ENCODE measurements at regions not wholly inside any gene's neighbourhood (a gene's known extent, or its start where the extent isn't known, plus 50 kb on each side); places are given as distances from the start of the nearest gene placed in this dataset.
A peak's percentile ranks its signal among the peaks of the same experiment; 100 is the strongest.

DNA sequence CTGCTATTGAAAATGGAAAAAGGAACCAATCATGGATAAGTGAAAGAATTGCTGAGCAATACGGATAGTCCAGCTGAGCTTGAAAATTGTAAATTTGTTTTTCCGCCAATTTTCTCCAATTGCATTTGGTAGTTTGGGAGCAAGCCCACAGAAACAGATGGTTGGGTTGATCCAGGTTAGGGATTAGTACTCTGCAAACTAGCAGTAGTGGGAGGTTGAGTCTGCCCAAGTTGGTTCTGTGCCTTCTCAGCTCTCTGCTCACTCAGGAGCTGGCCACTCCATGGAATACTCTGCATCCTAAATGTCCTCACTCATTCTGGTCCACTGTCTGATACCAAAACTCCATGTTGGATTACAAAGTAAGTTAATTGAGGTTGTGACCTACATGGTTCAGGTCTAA lies 361.1 kb upstream of the ATP2B1 start:
- peak in 2 of 14 donors; percentile 2 to 91 for DNase-seq

DNA sequence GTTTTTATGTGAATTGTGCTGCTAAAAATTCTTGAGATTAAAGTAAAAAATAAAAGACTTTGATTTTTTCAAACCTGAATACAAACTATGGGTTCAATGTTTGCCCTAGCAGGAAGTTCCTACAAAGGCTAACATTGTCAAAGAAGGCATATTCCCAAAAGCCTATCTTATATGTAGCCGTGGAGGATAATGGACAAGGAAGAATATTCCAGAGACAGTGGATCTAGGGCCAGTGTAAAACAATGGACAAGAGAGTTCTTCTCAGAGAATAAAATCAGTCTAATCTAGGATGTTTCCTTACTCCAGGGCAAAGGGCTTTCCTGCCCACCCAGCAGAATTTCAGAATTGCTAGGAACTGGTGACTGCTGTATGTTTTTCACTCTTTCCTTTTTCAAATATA lies 359.2 kb upstream of the ATP2B1 start:
- DNase-seq = no peak

DNA sequence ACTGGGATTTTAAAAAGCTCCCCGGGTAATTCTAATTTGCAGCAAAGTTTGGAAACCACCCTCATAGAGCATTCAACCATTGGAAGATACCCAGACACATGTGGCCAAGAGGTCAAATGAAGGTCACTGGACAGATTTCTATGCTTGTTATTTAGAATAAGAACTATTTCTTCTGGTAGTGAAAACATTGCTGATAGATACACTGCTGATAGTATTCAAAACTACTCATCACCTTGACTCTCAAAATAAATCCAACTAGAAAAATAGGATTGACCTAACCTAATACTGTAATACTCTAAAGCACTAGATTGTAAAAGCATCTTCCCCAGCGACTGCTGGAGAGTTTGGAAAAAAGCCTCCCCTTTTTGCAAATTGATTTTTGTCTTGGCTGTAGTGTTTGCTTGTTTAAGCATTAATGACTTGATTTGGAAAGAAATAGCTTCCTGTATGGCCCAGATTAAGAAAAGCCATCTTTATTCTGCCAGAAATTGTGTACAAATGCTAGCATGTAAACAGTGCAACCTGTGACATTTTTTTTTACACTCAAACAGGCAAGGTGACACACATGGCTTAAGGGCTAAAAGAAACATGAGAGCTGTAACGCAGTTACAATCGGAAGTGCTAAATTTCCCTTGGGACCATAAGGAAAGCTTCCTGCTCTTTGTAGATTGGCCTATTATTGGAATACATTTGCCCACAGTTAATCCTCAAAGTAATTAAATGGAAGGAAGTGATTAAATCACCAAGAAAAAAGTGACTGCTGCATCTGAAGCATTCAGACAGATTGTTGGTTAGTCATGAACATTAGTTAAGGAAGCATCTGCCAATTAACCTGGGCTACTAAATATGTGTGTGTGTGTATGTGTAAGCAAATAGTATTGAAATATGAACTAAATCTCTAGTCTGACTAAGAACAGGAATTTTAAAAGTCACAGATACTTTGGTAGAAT lies 356.5 kb upstream of the ATP2B1 start:
- peak in 1 of 14 donors; percentile 31 for DNase-seq

DNA sequence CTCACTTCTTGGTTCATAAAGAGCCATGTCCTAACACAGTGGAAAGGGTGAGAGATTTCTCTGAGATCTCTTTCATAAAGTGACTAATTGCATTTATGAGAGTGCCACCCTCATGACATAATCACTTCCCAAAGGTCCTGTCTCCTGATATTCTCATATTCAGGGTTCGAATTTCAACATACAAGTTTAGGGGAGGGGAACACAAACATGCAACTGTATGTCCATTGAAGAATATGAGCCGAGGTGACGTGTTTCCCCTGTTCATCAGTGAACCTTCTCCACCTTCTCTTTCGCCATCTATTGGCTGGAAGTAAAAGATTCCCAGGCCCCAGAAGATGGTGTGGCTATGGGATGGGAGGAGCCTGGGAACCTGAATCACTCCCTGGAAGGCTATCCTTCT lies 354.2 kb upstream of the ATP2B1 start:
- no peak for DNase-seq

DNA sequence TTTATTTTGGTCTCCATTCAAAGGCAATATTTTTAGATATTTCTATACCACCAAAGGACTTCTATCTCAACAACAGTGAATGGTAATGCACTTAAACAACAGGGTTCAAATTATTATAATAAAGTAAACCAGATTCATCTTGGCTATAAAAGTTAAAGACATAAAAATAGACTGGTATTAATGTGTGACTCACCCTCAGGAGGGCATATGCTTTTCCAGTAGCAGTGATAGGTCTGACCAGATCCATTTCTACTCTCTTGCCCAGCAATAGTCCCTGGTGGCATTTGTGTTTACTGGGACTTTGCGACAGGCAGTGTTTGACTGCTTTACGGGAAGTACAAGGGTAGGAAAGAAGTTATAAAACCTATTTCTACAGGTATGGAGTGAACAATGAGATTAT lies 353.2 kb upstream of the ATP2B1 start:
- no peak for DNase-seq

DNA sequence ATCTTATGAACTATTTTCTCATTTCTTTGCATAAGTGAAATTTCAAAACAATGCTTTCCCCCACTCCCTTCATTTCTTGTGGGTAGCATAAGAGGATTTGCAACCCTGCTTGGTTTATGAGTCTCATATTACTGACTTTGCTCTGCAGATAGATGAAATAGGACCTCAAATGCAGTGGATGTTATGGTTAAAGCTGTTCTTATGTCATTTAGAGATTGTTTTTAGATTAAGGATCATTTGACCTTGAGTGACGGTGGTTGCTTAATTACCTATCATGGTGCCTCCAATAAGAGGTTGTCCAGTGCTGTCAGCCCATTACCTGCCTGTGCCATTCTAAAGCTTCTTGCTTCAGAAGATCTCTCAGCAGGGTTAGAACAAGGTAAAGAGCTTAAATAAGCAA lies 351.4 kb upstream of the ATP2B1 start:
- DNase-seq = no peak

DNA sequence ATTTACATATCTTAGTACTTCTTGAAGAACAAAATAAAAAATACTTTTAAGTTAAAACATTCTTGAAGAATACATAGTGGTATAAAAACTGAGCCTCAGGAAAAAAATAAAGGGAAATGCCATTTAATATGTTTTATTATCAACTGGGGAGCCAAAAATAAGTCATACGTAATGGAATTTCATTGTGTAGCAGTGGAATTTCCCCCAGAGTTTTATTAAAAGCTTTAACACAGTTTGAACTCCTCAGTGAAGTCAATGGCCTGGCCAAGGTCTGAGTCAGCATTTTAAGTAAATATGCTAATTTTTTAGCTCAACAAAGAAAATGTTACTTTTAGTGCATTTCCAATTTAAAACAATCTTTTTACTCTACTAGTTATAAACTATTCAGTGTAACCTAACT lies 350.1 kb upstream of the ATP2B1 start:
- no peak for DNase-seq

DNA sequence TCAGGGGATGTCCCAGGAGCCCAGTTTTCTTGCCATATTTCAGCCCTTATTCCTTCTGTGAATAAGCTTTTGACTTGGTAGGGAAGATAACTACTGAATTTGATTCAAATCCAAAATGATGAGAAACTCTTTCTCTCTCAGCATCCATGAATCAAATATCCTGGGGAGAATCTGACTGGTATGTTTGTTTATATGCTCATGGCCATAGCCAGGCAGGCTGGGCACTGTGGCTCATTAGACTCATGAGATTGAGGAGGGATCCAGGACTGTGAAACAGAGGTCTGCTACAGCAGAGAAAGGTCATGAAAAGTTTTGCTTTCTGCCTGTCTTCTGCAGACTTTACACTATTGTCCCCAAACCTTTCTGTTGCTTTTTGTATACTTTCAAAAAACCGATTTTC lies 346.4 kb upstream of the ATP2B1 start:
- no peak for DNase-seq

DNA sequence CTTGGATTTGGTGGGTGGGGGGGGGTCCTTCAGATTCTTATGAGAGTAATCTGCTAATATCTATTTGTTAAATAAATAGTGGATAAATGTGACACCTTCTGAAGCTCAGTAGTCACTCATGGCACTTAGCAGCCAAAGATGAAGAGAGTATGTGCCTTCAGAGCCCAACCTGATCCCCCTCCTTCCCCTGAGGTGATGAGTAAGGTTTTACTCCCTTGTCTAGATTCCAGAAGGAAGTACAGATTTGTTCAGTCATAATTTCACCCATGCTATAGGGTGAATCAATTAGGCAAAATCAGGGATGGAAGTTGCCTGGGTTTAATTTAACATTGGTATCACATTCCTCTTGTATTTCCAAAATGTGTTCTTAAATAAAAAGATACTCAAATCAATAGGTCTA lies 340.3 kb upstream of the ATP2B1 start:
- DNase-seq = no peak

DNA sequence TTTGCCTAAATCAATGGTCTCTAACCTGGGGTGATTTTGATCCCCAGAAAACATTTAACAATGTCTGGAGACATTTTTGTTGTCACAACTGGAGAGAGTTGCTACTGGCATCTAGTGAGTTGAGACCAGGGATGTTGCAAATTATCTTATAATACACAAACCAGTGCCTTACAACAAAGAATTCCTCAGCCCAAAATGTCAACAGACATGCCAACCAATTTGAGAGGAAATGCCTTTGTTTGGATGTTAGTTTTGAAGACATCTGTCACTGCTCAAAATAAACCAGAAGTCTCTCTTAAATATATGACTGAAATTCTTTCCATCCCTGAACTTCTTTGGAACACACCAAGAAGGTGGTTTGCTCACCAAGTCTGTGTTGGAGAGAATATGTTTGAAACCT lies 336.9 kb upstream of the ATP2B1 start:
- no peak for DNase-seq

DNA sequence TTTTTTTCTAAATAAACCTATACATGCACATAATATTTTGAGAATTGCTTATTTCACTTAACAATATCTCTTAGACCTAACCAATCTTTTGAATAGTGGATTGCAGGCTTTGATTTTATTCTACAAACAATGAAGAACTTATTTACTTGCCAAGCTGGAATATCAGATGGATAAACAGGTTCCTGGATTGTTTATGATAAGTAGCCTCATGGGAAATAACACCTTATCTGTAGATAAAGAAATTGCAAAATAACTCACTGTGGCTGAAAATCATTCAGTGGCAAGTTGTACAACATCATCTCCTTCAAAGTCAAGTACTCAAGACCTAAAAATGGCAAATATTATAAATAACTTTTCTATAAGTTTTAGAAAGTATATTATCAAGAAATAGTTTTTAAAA lies 335.4 kb upstream of the ATP2B1 start:
- no peak for DNase-seq

DNA sequence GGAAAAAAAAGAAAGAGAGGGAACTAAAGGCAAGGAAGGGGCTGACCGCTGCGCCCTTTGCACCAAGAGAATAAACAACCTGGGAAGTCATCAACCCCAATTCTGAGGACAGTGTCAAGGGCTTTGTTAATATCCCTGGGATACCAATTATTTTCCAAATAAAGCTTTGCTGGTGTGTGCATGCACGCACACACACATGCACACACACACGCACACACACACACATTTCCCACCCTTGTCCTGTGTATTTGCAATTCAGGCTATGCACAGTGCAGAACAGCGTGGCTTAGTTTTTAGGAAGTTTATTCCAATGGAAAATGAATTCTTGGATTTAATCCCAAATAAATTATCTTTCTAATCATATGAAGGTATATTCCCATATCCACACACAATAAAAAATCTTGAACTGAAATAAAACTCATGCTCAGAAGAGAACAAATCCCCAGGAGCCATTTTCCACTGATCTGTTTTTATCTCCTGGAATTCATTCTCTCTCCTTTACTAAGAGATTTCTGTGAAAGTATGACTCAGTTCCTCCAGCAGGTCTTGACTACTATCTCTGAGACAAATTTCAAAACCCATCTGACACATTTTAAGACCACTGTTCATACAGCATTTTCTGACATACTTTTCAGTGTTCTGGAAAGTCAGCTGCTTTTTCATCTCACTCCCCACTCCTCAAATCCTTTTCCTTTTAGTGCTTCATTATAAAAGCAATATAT lies 334.4 kb upstream of the ATP2B1 start:
- no peak for DNase-seq

DNA sequence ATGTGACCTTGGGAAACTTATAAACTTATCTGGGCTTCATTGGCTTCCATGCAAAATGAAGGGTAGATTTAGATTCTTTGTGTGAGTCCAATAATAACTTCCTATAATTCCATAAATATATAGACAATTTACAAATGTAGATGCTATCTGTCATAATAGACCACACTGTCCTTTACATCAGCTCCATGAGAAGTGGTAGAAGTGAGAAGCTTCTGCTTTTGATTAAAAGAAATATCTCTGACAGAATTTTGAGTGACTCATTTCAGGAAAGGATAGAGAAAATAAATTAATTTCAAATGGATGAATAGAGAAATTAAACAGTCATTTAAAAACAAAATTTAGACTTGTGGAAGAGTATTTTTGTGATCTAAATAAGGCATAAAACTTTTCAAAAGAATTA lies 329.7 kb upstream of the ATP2B1 start:
- DNase-seq = no peak

DNA sequence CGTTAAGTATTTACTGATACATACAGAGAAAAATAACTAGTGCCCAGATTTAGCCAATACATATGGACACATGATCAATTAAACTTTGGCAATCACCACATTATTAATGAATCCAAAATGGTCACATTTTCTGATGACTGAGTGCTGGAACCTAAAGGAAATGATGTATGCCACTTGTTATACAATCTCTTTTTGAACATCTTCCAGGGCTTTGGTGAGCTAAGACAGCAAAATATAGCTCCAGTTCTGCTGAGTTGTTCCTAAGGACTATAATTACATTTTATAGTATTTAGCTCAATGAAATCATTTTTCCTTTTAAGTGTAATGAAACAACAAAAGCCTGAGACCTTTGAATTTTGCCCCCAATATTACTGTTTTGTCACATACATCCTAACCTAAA lies 329.1 kb upstream of the ATP2B1 start:
- DNase-seq = no peak

DNA sequence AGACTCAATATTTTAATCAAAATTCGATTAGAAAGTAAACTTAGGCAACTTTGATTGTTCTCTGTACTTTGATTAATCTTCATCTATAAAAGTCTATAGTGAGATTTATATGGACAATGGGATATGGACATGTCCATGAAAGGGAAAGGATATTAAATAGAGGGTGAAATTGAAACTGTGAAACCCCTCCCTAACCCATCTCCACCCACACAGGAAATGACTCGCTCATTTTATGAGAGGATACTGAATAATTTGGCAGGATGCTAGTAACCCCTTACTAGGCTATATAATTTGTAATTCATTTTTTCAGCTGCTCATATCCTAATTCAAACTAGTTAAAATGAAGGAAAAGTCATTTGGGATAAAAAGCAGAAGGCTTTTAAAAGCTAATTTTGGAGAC lies 328.0 kb upstream of the ATP2B1 start:
- DNase-seq = no peak

DNA sequence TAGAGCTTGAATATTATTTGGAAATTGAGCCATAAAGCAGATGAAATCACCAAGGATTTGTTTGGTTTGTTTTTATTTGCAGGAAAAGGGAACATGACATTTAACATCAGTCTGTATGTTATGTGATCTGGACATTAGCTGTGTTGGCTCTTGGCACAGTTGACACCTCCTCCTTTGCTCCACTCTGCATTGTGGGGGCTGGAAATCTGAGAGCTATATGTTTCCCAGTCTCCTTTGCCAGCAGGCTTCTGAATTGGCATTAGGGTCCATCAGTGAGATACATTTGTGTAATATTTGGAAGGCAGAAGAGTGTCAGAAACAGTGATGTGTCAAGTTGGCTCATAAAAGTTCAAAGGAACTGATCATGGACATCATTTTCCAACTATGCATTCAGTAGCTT lies 322.1 kb upstream of the ATP2B1 start:
- no peak for DNase-seq

DNA sequence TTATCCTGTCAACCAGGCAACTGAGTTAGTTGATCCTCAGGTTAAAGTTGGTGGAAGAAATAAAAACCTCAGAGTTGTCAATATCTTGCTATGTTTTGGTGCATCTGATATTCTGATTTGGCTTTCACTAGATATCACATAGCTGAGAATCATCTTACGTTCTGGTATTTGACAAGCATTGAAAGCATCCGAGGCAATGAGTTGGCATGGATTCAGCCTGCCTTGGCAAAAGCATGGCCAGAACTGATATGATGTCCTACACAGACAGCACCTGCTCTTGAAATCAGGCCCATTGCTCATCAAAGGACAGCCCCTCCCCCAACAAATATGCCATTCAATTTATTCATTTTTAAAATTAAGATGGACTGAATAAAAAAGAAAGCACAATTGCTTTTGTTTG lies 320.7 kb upstream of the ATP2B1 start:
- DNase-seq = peak in 2 of 14 donors; percentile 5 to 82

DNA sequence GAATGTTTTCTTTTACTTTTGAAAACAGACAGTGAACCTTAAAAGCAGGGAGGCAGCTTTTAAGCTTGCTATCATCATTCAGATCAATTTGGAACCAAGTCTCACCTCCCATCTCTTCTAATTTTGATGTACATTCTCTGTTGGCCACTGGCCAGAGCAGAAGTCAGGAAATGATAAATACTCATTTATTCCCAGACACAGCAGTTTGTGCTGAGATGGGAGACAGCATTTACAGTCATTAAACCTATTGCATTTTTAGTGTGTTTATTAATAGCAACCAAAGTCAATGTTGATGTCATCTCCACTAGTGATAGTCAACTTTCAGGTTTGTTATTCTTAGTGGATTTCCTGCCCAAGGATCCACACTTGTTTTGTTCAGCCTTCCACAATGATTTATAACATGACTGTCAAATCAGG lies 320.0 kb upstream of the ATP2B1 start:
- DNase-seq = peak in 1 of 14 donors; percentile 48

DNA sequence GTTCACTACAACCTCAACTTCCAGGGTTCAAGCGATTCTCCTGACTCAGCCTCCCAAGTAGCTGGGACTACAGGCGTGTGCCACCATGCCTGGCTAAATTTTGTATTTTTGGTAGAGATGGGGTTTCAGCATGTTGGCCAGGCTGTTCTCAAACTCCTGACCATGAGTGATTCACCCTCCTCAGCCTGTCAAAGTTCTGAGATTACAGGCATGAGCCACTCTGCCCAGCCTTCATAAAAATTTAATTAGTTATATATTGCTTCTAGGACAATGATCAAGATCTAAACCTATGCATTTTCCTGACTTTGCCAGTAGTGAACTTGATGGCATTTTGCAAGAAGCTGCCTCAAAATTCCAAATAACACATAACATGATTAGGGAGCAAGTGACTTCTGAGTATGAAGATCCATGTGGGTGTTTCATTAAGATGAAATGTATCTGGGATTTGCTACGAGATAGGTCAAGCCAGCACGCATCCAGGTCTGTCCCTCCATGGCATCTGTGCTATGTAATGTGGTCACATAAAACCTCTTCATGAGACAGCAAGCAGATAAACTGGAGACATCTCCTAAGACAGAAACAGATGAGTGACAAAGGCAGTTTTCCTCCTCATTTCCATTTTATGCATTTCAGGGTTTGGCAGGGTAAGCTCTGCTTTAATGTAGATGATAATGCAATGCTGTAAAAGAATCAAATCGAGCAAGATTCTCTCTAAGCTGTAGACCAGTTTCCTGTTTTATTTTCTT lies 319.4 kb upstream of the ATP2B1 start:
- DNase-seq = peak in 1 of 14 donors; percentile 48

DNA sequence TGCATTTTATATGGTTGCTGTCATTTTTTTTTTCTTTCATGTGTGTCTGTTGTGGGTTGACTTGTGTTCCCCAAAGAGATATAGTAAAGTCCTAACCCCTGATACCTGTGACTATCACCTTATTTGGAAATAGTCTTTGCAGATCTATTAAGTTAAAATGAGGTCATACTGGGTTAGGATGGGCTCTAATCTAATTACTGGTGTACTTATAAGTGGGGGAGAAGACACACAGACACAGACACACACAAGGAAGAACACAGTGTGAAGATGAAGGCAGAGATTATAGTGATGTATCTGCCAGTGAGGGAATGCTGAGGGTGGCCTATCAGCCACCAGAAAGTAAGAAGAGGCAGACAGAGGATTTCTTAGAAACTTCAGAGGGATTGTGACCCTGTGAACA lies 318.4 kb upstream of the ATP2B1 start:
- DNase-seq = no peak

DNA sequence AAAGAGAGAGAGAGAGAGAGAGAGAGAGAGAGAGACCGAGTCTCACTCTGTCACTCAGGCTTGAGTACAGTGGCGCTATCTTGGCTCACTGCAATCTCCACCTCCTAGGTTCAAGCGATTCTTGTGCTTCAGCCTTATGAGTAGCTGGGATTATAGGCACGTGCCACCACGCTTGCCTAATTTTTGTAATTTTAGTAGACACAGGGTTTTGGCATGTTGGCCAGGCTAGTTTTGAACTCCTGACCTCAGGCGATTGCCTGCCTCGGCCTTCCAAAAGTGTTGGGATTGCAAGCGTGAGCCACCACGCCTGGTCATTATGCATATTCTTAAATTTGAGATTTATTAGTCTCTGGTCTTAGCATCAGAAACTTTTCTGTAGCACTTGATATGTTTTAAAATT lies 317.9 kb upstream of the ATP2B1 start:
- no peak for DNase-seq

DNA sequence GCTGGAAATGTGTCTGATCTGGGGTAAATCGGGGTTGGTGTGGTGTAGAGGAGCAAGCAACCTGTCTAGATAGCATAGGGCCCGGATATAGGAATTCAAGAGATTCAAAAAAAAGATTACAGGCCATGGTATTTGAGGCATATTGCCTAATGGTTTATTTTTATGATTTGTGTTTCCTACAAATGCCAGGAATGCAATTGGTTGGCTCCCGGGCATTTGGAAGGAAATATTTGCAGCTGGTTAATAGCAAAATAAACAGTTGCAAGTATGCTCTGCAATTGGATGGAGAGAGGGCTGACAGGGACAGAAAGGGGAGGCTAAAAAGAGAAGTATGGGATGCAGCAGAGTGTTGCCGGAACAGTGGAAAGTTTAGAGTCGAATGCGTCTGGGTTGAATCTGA lies 315.6 kb upstream of the ATP2B1 start:
- DNase-seq = no peak

DNA sequence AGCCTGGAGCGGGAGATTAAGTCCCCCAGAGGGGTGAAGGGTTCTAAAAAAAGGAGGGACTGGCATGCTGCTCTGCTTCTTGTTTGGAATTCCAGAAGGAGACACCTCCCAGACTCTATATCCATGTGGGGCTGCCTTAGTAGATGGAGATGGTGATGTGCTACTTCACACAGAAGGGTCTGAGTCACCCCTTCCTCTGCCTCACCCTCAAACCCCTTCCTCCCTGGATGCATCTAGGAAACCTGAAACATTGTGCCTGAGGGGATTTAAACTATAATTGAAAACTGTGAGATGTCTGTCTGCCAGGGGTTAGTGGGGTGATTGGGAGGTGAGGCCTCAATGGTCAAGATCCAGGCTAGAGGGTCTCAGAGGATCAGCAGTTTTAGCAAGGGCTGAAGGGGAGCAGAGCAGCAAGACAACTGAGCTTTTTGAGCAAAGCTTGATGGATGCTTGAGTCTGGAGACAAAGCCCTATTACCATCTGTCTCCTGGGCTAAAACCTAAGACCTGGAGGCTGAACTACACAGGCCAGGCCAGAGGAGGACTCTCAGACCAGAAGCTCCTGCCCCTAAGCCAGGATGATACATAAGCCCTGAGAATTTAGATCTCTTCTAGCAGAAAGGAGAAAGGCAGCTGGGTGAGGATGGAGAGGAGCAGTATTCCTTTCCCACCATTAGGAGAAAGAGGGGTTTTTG lies 314.7 kb upstream of the ATP2B1 start:
- DNase-seq = no peak
